HEK293 (cell line): ENCODE measurements at regions not wholly inside any gene's neighbourhood (a gene's known extent, or its start where the extent isn't known, plus 50 kb on each side); places are given as distances from the start of the nearest gene placed in this dataset.
"Not testable (repeated sequence)": the region's sequence is repeated elsewhere in the genome, so short reads cannot be mapped to it uniquely, and the experiment has no call there.

Source experiments
- CTCF ChIA-PET: fragments of 350-600 bp; formaldehyde crosslinking; extraction: SDS; loops from one replicate; lab custom pipeline; 2021; ENCODE audit warnings: antibody characterized with exemption; lab: Yijun Ruan, JAX
- POLR2A ChIA-PET: fragments of 300-600 bp; formaldehyde crosslinking; extraction: SDS; loops from one replicate; lab custom pipeline; 2020; ENCODE audit warnings: antibody characterized with exemption, inconsistent platforms; lab: Yijun Ruan, JAX
- H3K27ac ChIP-seq: fragments of 200-500 bp; sonication (Bioruptor generic); 2 replicates; pipeline ENCODE4 v1.5.1; 2014; ENCODE audit warnings: low read depth, low read length, control low read depth, inconsistent platforms; ENCODE audit errors: extremely low read depth
- H3K36me3 ChIP-seq, 2 experiments: fragments of 200-500 bp in 1 of 2; sonication (Bioruptor generic) in 1 of 2; 1 replicate in 1 of 2; 2 replicates in 1 of 2; pipeline ENCODE4 v1.5.1; 2014 to 2017; ENCODE audit warnings: inconsistent platforms in 2 of 2, low read length in 2 of 2; ENCODE audit not compliant: control insufficient read depth in 2 of 2, insufficient read depth in 1 of 2
- H3K4me1 ChIP-seq: fragments of 200-500 bp; sonication (Bioruptor generic); 2 replicates; pipeline ENCODE4 v1.5.1; 2014; ENCODE audit warnings: mild to moderate bottlenecking, low read length, inconsistent platforms; ENCODE audit not compliant: control insufficient read depth, insufficient read depth
- H3K4me3 ChIP-seq: 2 replicates; pipeline ENCODE4 v1.5.1; 2011; ENCODE audit warnings: low read depth, mild to moderate bottlenecking, control low read depth, low read length, moderate library complexity
- H3K9me3 ChIP-seq: fragments of 200-500 bp; sonication (Bioruptor generic); 2 replicates; pipeline ENCODE4 v1.5.1; 2014; ENCODE audit warnings: low read depth, low read length, inconsistent platforms; ENCODE audit not compliant: control insufficient read depth, insufficient read depth
- KLF10 ChIP-seq: fragments of 450-650 bp; IDR thresholded peaks from 2 replicates; pipeline ENCODE4 v1.5.1; 2018; ENCODE audit warnings: missing biosample characterization, mild to moderate bottlenecking, missing genetic modification characterization
- OSR2 ChIP-seq: fragments of 450-650 bp; formaldehyde crosslinking; IDR thresholded peaks from 2 replicates; pipeline ENCODE4 v1.5.1; 2016; ENCODE audit warnings: missing biosample characterization, missing genetic modification characterization
- OVOL3 ChIP-seq: fragments of 450-650 bp; formaldehyde crosslinking; IDR thresholded peaks from 2 replicates; pipeline ENCODE4 v1.5.1; 2016; ENCODE audit warnings: missing biosample characterization, missing genetic modification characterization
- PBX3 ChIP-seq: sonication (generic); formaldehyde crosslinking; IDR thresholded peaks from 2 replicates; pipeline ENCODE4 v1.8.1; 2022; ENCODE audit warnings: mild to moderate bottlenecking, moderate library complexity, missing genetic modification reagents
- PRDM2 ChIP-seq: fragments of 450-650 bp; formaldehyde crosslinking; IDR thresholded peaks from 2 replicates; pipeline ENCODE4 v1.5.1; 2016; ENCODE audit warnings: missing biosample characterization, missing genetic modification characterization, borderline replicate concordance
- PRDM4 ChIP-seq: fragments of 450-650 bp; formaldehyde crosslinking; IDR thresholded peaks from 2 replicates; pipeline ENCODE4 v1.5.1; 2017; ENCODE audit warnings: missing biosample characterization, missing genetic modification characterization
- ZBTB8A ChIP-seq: fragments of 450-650 bp; formaldehyde crosslinking; IDR thresholded peaks from 2 replicates; pipeline ENCODE4 v1.5.1; 2016; ENCODE audit warnings: missing biosample characterization, missing genetic modification characterization
- ZNF10 ChIP-seq: fragments of 450-650 bp; formaldehyde crosslinking; IDR thresholded peaks from 2 replicates; pipeline ENCODE4 v1.5.1; 2017; ENCODE audit warnings: missing biosample characterization, missing genetic modification characterization
- ZNF121 ChIP-seq: fragments of 450-650 bp; formaldehyde crosslinking; IDR thresholded peaks from 2 replicates; pipeline ENCODE4 v1.5.1; 2016; ENCODE audit warnings: missing biosample characterization, missing genetic modification characterization
- ZNF138 ChIP-seq: fragments of 450-650 bp; formaldehyde crosslinking; IDR thresholded peaks from 2 replicates; pipeline ENCODE4 v1.5.1; 2016; ENCODE audit warnings: missing biosample characterization, missing genetic modification characterization, borderline replicate concordance
- ZNF23 ChIP-seq: fragments of 450-650 bp; formaldehyde crosslinking; IDR thresholded peaks from 2 replicates; pipeline ENCODE4 v1.5.1; 2016; ENCODE audit warnings: missing biosample characterization, missing genetic modification characterization, borderline replicate concordance
- ZNF26 ChIP-seq: fragments of 450-650 bp; formaldehyde crosslinking; IDR thresholded peaks from 2 replicates; pipeline ENCODE4 v1.5.1; 2016; ENCODE audit warnings: missing biosample characterization, missing genetic modification characterization
- ZNF350 ChIP-seq: fragments of 450-650 bp; formaldehyde crosslinking; IDR thresholded peaks from 2 replicates; pipeline ENCODE4 v1.5.0; 2017; ENCODE audit warnings: missing biosample characterization, mild to moderate bottlenecking, missing genetic modification characterization
- ZNF416 ChIP-seq: fragments of 450-650 bp; formaldehyde crosslinking; IDR thresholded peaks from 2 replicates; pipeline ENCODE4 v1.5.1; 2016; ENCODE audit warnings: missing biosample characterization, missing genetic modification characterization
- ZNF558 ChIP-seq: fragments of 450-650 bp; formaldehyde crosslinking; IDR thresholded peaks from 2 replicates; pipeline ENCODE4 v1.5.1; 2016; ENCODE audit warnings: missing biosample characterization, missing genetic modification characterization
- ZNF629 ChIP-seq: fragments of 450-650 bp; formaldehyde crosslinking; IDR thresholded peaks from 2 replicates; pipeline ENCODE4 v1.5.1; 2017; ENCODE audit warnings: missing biosample characterization, missing genetic modification characterization
- ZNF777 ChIP-seq: fragments of 450-650 bp; formaldehyde crosslinking; IDR thresholded peaks from 2 replicates; pipeline ENCODE4 v1.5.1; 2017; ENCODE audit warnings: missing biosample characterization, missing genetic modification characterization, borderline replicate concordance

- H3K4me3 ChIP-seq, CTCF ChIA-PET, H3K9me3 ChIP-seq, H3K27ac ChIP-seq, POLR2A ChIA-PET, H3K4me1 ChIP-seq, H3K36me3 ChIP-seq: not testable (repeated sequence)
Observed at GRCh38 chr15:44857164-44857710, 99.2 kb upstream of the TERB2 start.

GRCh38 chr15:44859088-44859487, 97.4 kb upstream of the TERB2 start:
- POLR2A ChIA-PET, CTCF ChIA-PET, H3K4me1 ChIP-seq: not testable (repeated sequence)

GRCh38 chr15:44860168-44860567, 96.3 kb upstream of the TERB2 start:
- CTCF ChIA-PET, H3K4me3 ChIP-seq, H3K9me3 ChIP-seq, H3K27ac ChIP-seq, POLR2A ChIA-PET, H3K36me3 ChIP-seq, H3K4me1 ChIP-seq: not testable (repeated sequence)

More at GRCh38 chr15:44859088-44859487, 97.4 kb upstream of the TERB2 start:
- H3K9me3 ChIP-seq, H3K27ac ChIP-seq, H3K4me3 ChIP-seq, H3K36me3 ChIP-seq: not testable (repeated sequence)

- no peak overlapping the region for H3K27ac ChIP-seq
- POLR2A ChIA-PET: no interaction called here
- CTCF ChIA-PET: interaction anchor here (0.6 kb wide), 1 partner anchor 9 kb away, joined by 5 read pairs; no protein-coding TSS in a partner anchor
- H3K4me3 ChIP-seq: no peak overlapping the region
- H3K9me3 ChIP-seq: no peaks in the 10 kb centered on the region
- H3K36me3 ChIP-seq: no peaks in the 10 kb centered on the region
- no peaks in the 10 kb centered on the region for H3K4me1 ChIP-seq
- no peak for TF ChIP-seq ZNF629 (tag by site-specific recombination)
- TF ChIP-seq ZNF416 (tag by site-specific recombination): no peak
- no peak for TF ChIP-seq PRDM4 (tag by site-specific recombination)
- no peak for TF ChIP-seq ZNF10 (tag by site-specific recombination)
- no peak for TF ChIP-seq KLF10 (tag by site-specific recombination)
- TF ChIP-seq PRDM2 (tag by site-specific recombination): no peak
- TF ChIP-seq ZBTB8A (tag by site-specific recombination): no peak
- no peak for TF ChIP-seq ZNF138 (tag by site-specific recombination)
- TF ChIP-seq OVOL3 (tag by site-specific recombination): no peak
- no peak for TF ChIP-seq ZNF26 (tag by site-specific recombination)
- no peak for TF ChIP-seq ZNF558 (tag by site-specific recombination)
- no peak for TF ChIP-seq ZNF350
- TF ChIP-seq ZNF121 (tag by site-specific recombination): no peak
- no peak for TF ChIP-seq ZNF777 (tag by site-specific recombination)
- no peak for TF ChIP-seq OSR2 (tag by site-specific recombination)
- TF ChIP-seq ZNF23: no peak
- no peak for TF ChIP-seq PBX3 (CRISPR knock-in tag)
Observed at GRCh38 chr15:44861439-44861910, 95.0 kb upstream of the TERB2 start.
